ENCODE measurements at regions not wholly inside any gene's neighbourhood (a gene's known extent, or its start where the extent isn't known, plus 50 kb on each side); places are given as distances from the start of the nearest gene placed in this dataset.

DNA sequence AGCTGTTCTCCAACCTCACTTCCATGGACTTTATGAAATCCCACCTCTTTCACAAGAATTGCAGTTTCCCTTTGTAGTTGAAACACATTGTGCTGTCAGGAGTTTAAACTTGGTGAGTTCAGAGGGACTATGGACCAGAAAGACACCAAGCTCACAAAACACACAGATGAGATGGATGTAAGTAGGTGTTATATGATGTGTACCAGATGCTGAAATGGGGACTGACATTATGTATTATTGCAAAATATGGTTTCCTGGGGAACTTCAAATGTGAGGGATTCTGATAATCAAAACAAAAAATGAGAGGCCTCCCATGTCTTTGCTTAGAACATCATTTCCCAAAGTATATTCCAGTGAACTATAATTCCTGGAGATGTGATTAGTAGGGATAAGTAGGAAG, 401.1 kb upstream of the ARID1B start:
- ATAC-seq, result no peak
- no peaks in the 10 kb centered on the region for H3K9me3 ChIP-seq
- intact Hi-C loops (cut with DNase I), result no loop called here
- no peak overlapping the region for H3K4me3 ChIP-seq
- no peaks in the 10 kb centered on the region for H3K4me1 ChIP-seq
- no peaks in the 10 kb centered on the region for H3K36me3 ChIP-seq
- TF ChIP-seq POLR2A (IDR thresholded peaks at IDR 0.05), result no peak
- TF ChIP-seq, protein P1, sequence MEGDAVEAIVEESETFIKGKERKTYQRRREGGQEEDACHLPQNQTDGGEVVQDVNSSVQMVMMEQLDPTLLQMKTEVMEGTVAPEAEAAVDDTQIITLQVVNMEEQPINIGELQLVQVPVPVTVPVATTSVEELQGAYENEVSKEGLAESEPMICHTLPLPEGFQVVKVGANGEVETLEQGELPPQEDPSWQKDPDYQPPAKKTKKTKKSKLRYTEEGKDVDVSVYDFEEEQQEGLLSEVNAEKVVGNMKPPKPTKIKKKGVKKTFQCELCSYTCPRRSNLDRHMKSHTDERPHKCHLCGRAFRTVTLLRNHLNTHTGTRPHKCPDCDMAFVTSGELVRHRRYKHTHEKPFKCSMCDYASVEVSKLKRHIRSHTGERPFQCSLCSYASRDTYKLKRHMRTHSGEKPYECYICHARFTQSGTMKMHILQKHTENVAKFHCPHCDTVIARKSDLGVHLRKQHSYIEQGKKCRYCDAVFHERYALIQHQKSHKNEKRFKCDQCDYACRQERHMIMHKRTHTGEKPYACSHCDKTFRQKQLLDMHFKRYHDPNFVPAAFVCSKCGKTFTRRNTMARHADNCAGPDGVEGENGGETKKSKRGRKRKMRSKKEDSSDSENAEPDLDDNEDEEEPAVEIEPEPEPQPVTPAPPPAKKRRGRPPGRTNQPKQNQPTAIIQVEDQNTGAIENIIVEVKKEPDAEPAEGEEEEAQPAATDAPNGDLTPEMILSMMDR (IDR thresholded peaks at IDR 0.05), result no peak
- H3K27ac ChIP-seq, result no peak overlapping the region
- H3K27me3 ChIP-seq, result no peaks in the 10 kb centered on the region
- no peak for DNase-seq

DNA sequence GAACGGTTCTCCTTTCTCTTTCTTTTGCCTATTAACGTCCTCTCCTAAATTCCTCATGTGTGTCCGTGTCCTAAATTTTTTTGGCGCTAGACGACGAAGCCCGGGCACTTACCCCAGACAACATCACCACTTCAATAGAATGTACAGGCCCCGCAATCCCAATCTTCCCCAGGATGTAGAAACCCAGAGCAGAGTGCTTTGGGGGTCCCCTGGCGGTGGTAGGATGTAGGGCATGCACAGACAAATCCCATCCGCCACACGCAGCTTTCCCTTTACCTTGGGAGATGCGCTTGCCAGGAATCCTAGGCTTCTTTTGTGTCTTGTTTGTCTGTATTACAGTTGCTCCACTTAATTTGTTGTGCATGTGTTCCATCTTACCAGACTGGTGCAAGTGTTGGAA, 417.3 kb upstream of the ARID1B start:
- H3K4me1 ChIP-seq, result no peaks in the 10 kb centered on the region
- WGBS (ENCODE audit: insufficient coverage, low coverage, low lambda C conversion rate, missing lambda C conversion rate), result 76% methylated on average over 11 of the region's 12 CpGs
- H3K27ac ChIP-seq, result no peak overlapping the region
- H3K4me3 ChIP-seq, result no peak overlapping the region
- TF ChIP-seq, protein P1 (IDR thresholded peaks at IDR 0.05), result no peak
- no peak for TF ChIP-seq POLR2A (IDR thresholded peaks at IDR 0.05)
- ATAC-seq, result no peak
- no peak for DNase-seq
- H3K9me3 ChIP-seq, result no peaks in the 10 kb centered on the region
- no peaks in the 10 kb centered on the region for H3K36me3 ChIP-seq
- intact Hi-C loops (cut with DNase I), result no loop called here
- H3K27me3 ChIP-seq, result no peaks in the 10 kb centered on the region

DNA sequence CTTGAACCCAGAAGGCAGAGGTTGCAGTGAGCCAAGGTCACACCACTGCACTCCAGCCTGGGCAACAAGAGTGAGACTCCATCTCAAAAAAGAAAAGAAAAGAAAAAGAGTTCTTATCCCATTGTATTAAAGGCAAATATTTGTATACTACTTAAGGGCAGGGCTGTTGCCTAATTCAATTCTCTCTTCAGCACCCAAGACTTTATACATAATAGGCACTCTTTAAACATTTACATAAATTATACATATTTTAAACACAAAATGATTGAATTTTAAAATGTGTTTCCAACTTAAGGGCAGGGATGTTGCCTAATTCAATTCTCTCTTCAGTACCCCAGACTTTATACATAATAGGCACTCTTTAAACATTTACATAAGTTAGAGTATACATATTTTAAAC, 424.3 kb upstream of the ARID1B start:
- intact Hi-C loops (cut with DNase I), result no loop called here

DNA sequence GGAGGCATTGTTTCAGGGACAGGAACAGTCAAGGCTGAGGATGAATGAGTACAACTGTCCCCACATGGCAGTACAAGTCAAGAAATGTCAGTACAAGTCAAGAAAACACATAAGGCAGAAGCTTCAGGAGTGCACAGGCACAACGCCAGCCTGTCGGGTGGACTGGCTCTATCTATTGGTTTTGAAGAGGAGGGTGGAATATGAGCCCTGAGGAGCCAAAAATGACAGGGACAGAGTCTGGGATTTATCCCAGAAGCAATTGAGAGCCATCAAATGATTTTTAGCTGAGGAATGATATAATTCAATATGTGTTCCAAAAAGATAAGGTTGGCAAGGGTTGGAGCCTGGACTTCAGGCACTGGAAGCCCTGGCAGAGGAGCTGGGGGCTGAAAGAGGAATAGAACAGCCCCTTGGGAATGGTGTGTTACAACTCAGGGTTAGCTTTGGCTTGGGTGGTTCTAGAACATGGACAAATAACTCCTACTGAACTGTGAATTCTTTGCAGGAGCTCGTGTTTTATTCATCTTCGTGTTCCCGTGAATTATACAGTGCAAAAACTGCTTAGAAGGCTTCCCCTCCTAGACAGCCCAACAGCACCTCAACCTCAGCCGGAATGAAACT, 425.7 kb upstream of the ARID1B start:
- no peak for TF ChIP-seq POLR2A (IDR thresholded peaks at IDR 0.05)
- TF ChIP-seq, protein P1 (IDR thresholded peaks at IDR 0.05), result no peak
- intact Hi-C loops (cut with DNase I), result no loop called here
- Histone ChIP-seq H3K36me3 (no peaks in the 10 kb centered on the region), H3K4me1 (no peaks in the 10 kb centered on the region), H3K27me3 (no peaks in the 10 kb centered on the region), H3K27ac (no peak overlapping the region), H3K9me3 (no peaks in the 10 kb centered on the region), H3K4me3 (no peak overlapping the region)
- ATAC-seq, result no peak
- 52% methylated on average over 5 of the region's 6 CpGs for WGBS (ENCODE audit: insufficient coverage, low coverage, low lambda C conversion rate, missing lambda C conversion rate)
- DNase-seq, result no peak

More for the DNA sequence above, 424.3 kb upstream of the ARID1B start:
- Histone ChIP-seq H3K9me3 (no peaks in the 10 kb centered on the region), H3K27me3 (no peaks in the 10 kb centered on the region), H3K27ac (no peak overlapping the region), H3K36me3 (no peaks in the 10 kb centered on the region), H3K4me1 (no peaks in the 10 kb centered on the region), H3K4me3 (no peak overlapping the region)
- TF ChIP-seq, protein P1 (IDR thresholded peaks at IDR 0.05), result no peak
- TF ChIP-seq POLR2A (IDR thresholded peaks at IDR 0.05), result no peak
- ATAC-seq (no peak), DNase-seq (no peak)

DNA sequence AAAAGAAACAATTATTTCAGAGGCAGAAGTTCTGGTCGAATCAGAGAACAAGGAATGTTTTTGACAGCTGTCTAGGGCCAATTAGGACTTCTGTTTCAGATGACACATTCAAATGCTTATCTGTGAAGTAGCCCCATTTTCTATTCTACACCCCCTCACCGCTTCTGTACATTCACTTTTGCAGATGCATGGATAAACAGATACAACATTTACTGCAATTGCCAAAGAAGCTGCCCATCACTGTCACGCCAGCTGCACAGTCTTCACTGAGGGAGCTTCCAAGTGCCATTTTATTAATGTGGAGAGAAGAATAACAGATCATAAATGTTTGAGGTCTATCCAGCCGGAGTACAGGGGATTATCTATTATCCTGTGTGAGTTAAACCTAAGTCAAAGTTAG, 426.8 kb upstream of the ARID1B start:
- intact Hi-C loops (cut with DNase I), result no loop called here
- Histone ChIP-seq H3K4me3 (no peak overlapping the region), H3K9me3 (no peaks in the 10 kb centered on the region), H3K36me3 (no peaks in the 10 kb centered on the region), H3K4me1 (no peaks in the 10 kb centered on the region), H3K27me3 (no peaks in the 10 kb centered on the region), H3K27ac (no peak overlapping the region)
- TF ChIP-seq, protein P1 (IDR thresholded peaks at IDR 0.05), result no peak
- TF ChIP-seq POLR2A (IDR thresholded peaks at IDR 0.05), result no peak
- ATAC-seq, result no peak
- DNase-seq, result no peak
- 55% methylated on average over 4 of the region's 4 CpGs for WGBS (ENCODE audit: insufficient coverage, low coverage, low lambda C conversion rate, missing lambda C conversion rate)
